ENCODE measurements at regions not wholly inside any gene's neighbourhood (a gene's known extent, or its start where the extent isn't known, plus 50 kb on each side); places are given as distances from the start of the nearest gene placed in this dataset.

- Histone ChIP-seq H3K4me2 (ENCODE audit: insufficient read depth, insufficient read length, low read length) (no peak overlapping the region), H3K14ac (ENCODE audit: insufficient read depth, low read length) (no peak overlapping the region), H4K8ac (replicated peaks; ENCODE audit: insufficient read length, low read depth, low read length) (no peak overlapping the region), H2BK12ac (ENCODE audit: insufficient read length, low read depth, low read length) (no peak overlapping the region), H2AK5ac (ENCODE audit: insufficient read length, low read length) (no peak overlapping the region), H3T11ph (ENCODE audit: low read length) (no peak overlapping the region), H2BK5ac (ENCODE audit: insufficient read length, low read length) (no peak overlapping the region), H3K18ac (ENCODE audit: insufficient read length, low read depth, low read length) (no peak overlapping the region), H3K27me3 (ENCODE audit: insufficient read depth, low read length) (no peaks in the 10 kb centered on the region), H2AFZ (ENCODE audit: low read length) (no peak overlapping the region), H4K91ac (ENCODE audit: insufficient read length, low read depth, low read length) (no peak overlapping the region), H3K23ac (ENCODE audit: insufficient read length, low read depth, low read length) (no peak overlapping the region), H3K56ac (ENCODE audit: insufficient read length, low read depth, low read length) (no peak overlapping the region), H2BK15ac (ENCODE audit: low read depth, low read length) (no peak overlapping the region), H3K79me2 (ENCODE audit: insufficient read depth, low read length) (no peaks in the 10 kb centered on the region), H2BK120ac (ENCODE audit: low read depth, low read length, poor library complexity, severe bottlenecking) (no peak overlapping the region), H2BK20ac (ENCODE audit: low read depth, low read length, poor library complexity, severe bottlenecking) (no peak overlapping the region), H3K27ac (ENCODE audit: insufficient read length, low read depth, low read length) (no peak overlapping the region), H3K4ac (ENCODE audit: low read depth, low read length) (no peak overlapping the region), H3K4me1 (ENCODE audit: insufficient read depth, low read length) (no peaks in the 10 kb centered on the region; the same call in 1 of the 2 replicates), H3K79me1 (ENCODE audit: insufficient read depth, low read depth, low read length, poor library complexity, severe bottlenecking) (no peaks in the 10 kb centered on the region), H3K23me2 (ENCODE audit: insufficient read length, low read depth, low read length, poor library complexity, severe bottlenecking) (no peaks in the 10 kb centered on the region), H4K20me1 (ENCODE audit: control insufficient read depth, insufficient read depth, insufficient read length) (no peaks in the 10 kb centered on the region), H3K9ac (ENCODE audit: extremely low read depth, insufficient read length, low read length) (no peak overlapping the region), H3K9me3 (ENCODE audit: control insufficient read depth, low read depth, low read length) (no peaks in the 10 kb centered on the region), H4K5ac (ENCODE audit: insufficient read length, low read depth, low read length) (no peak overlapping the region)
- TF ChIP-seq, protein P1, sequence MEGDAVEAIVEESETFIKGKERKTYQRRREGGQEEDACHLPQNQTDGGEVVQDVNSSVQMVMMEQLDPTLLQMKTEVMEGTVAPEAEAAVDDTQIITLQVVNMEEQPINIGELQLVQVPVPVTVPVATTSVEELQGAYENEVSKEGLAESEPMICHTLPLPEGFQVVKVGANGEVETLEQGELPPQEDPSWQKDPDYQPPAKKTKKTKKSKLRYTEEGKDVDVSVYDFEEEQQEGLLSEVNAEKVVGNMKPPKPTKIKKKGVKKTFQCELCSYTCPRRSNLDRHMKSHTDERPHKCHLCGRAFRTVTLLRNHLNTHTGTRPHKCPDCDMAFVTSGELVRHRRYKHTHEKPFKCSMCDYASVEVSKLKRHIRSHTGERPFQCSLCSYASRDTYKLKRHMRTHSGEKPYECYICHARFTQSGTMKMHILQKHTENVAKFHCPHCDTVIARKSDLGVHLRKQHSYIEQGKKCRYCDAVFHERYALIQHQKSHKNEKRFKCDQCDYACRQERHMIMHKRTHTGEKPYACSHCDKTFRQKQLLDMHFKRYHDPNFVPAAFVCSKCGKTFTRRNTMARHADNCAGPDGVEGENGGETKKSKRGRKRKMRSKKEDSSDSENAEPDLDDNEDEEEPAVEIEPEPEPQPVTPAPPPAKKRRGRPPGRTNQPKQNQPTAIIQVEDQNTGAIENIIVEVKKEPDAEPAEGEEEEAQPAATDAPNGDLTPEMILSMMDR (conservative IDR thresholded peaks at IDR 0.05): no peak
- Mint-ChIP-seq H3K9me3 (no peaks in the 10 kb centered on the region), H3K27me3 (ENCODE audit: low read depth) (no peaks in the 10 kb centered on the region; the same call in 1 of the 2 replicates), H3K36me3 (ENCODE audit: insufficient read depth in 1 of 3, low read depth in 3 of 3) (no peaks in the 10 kb centered on the region; a peak in 1 of 7 replicates), H3K4me1 (peaks cover 29 to 30% of the 10 kb centered on the region in 2 experiments), H3K27ac (no peak overlapping the region), H3K4me3 (no peak overlapping the region)
- no CpG with 5 or more reads among the region's 2 CpGs for WGBS (ENCODE audit: extremely low coverage, insufficient read length, low lambda C conversion rate)
- DNase-seq: no peak
These were observed 109.3 kb downstream of the KDR start for GRCh38 chr4:55016131-55016530.
